H1 (cell line): ENCODE measurements at regions not wholly inside any gene's neighbourhood (a gene's known extent, or its start where the extent isn't known, plus 50 kb on each side); places are given as distances from the start of the nearest gene placed in this dataset.

Experiments used
- CTCF ChIA-PET: fragments of 300-600 bp; sonication (Branson Sonifier 250); formaldehyde crosslinking; loops from one replicate; lab custom pipeline; 2021; ENCODE audit not compliant: partially characterized antibody; lab: Charles Lee
- POLR2A ChIA-PET: fragments of 300-600 bp; sonication (Branson Sonifier 250); formaldehyde crosslinking; loops from one replicate; lab custom pipeline; 2021; ENCODE audit warnings: inconsistent platforms; ENCODE audit not compliant: partially characterized antibody; lab: Charles Lee
- DNase-seq, 2 experiments: peaks; one replicate each; pipeline versions ENCODE4 v3.0.0 to v3.0.0-alpha.2; 2010 to 2022; ENCODE audit warnings: low spot score in 2 of 2, low read depth in 1 of 2, mixed read lengths in 1 of 2
- FAIRE-seq: peaks from 2 replicates; lab custom pipeline; 2011; peaks lifted over from hg19 to GRCh38; lab: Jason Lieb, UNC
- H2AFZ ChIP-seq: 2 replicates; pipeline ENCODE4 v1.8.1; 2012; ENCODE audit warnings: low read length, inconsistent platforms
- H2AK5ac ChIP-seq: 2 replicates; pipeline ENCODE4 v1.6.1; 2013; ENCODE audit warnings: low read depth, low read length
- H2BK120ac ChIP-seq: replicated peaks from 2 replicates; pipeline ENCODE3; 2013; ENCODE audit warnings: low read depth, low read length, inconsistent platforms
- H2BK12ac ChIP-seq: 2 replicates; pipeline ENCODE4 v1.6.1; 2013; ENCODE audit warnings: low read depth, low read length
- H2BK15ac ChIP-seq: 2 replicates; pipeline ENCODE4 v1.6.1; 2013; ENCODE audit warnings: low read length
- H2BK20ac ChIP-seq: 2 replicates; pipeline ENCODE4 v1.6.1; 2013; ENCODE audit warnings: low read length
- H2BK5ac ChIP-seq: 2 replicates; pipeline ENCODE4 v1.6.1; 2013; ENCODE audit warnings: low read depth, low read length
- H3K14ac ChIP-seq: 2 replicates; pipeline ENCODE4 v1.6.1; 2013; ENCODE audit warnings: inconsistent platforms; ENCODE audit not compliant: insufficient read length
- H3K18ac ChIP-seq: 2 replicates; pipeline ENCODE4 v1.6.1; 2013; ENCODE audit warnings: low read length; ENCODE audit errors: extremely low read depth
- H3K23ac ChIP-seq: 2 replicates; pipeline ENCODE4 v1.6.1; 2013; ENCODE audit warnings: inconsistent platforms; ENCODE audit not compliant: insufficient read length
- H3K23me2 ChIP-seq: 2 replicates; pipeline ENCODE4 v1.6.1; 2013; ENCODE audit warnings: low read depth, low read length
- H3K27ac ChIP-seq: 2 replicates; pipeline ENCODE4 v1.6.1; 2011; ENCODE audit warnings: low read depth, low read length, inconsistent platforms
- H3K27me3 ChIP-seq, 4 experiments: replicated peaks in 1 of 4; 1 replicate in 1 of 4; 2 replicates in 3 of 4; pipeline versions ENCODE4 v1.6.1 to v1.8.1; 2011 to 2013; ENCODE audit warnings: low read length in 3 of 4, mild to moderate bottlenecking in 3 of 4, inconsistent platforms in 2 of 4, mixed read lengths in 2 of 4, moderate library complexity in 1 of 4; ENCODE audit not compliant: control insufficient read depth in 3 of 4, insufficient read depth in 3 of 4; ENCODE audit errors: extremely low read depth in 1 of 4
- H3K36me3 ChIP-seq, 4 experiments: 2 replicates each; pipeline versions ENCODE4 v1.6.1 to v1.8.1; 2011 to 2013; ENCODE audit warnings: mild to moderate bottlenecking in 4 of 4, low read length in 3 of 4, moderate library complexity in 2 of 4, control low read depth in 1 of 4, inconsistent platforms in 1 of 4; ENCODE audit not compliant: insufficient read depth in 4 of 4, control insufficient read depth in 2 of 4
- H3K4ac ChIP-seq: replicated peaks from 2 replicates; pipeline ENCODE3; 2013; ENCODE audit warnings: low read length, low read depth, mixed read lengths, inconsistent platforms; ENCODE audit not compliant: insufficient read length
- H3K4me1 ChIP-seq, 4 experiments: replicated peaks in 1 of 4; 1 replicate in 1 of 4; 2 replicates in 3 of 4; pipeline versions ENCODE4 v1.6.1 to v1.8.1; 2011 to 2013; ENCODE audit warnings: low read length in 3 of 4, inconsistent platforms in 2 of 4, mixed read lengths in 1 of 4; ENCODE audit not compliant: insufficient read depth in 4 of 4, control insufficient read depth in 3 of 4
- H3K4me2 ChIP-seq, 2 experiments: 2 replicates each; pipeline versions ENCODE4 v1.6.1 to v1.8.1; 2011 to 2013; ENCODE audit warnings: low read depth in 2 of 2, low read length in 2 of 2, control low read depth in 1 of 2, inconsistent platforms in 1 of 2, mild to moderate bottlenecking in 1 of 2; ENCODE audit not compliant: insufficient read depth in 1 of 2
- H3K4me3 ChIP-seq, 4 experiments: fragments of 200-600, 300-600 bp in 1 of 4; sonication (generic), shearing (Covaris generic), sonication (Bioruptor Twin) in 1 of 4; 2 replicates each; pipeline versions ENCODE4 v1.5.1 to v1.8.1; 2011 to 2016; ENCODE audit warnings: low read length in 4 of 4, low read depth in 3 of 4, control low read depth in 2 of 4, inconsistent platforms in 2 of 4, mild to moderate bottlenecking in 2 of 4, mixed read lengths in 1 of 4, moderate library complexity in 1 of 4; ENCODE audit not compliant: insufficient read depth in 2 of 4; ENCODE audit errors: extremely low read depth in 1 of 4
- H3K56ac ChIP-seq: replicated peaks from 2 replicates; pipeline ENCODE3; 2013; ENCODE audit warnings: low read depth, mild to moderate bottlenecking, mixed read lengths, low read length, inconsistent platforms; ENCODE audit not compliant: insufficient read length
- H3K79me1 ChIP-seq: 2 replicates; pipeline ENCODE4 v1.6.1; 2013; ENCODE audit warnings: low read depth, low read length, control low read depth
- H3K79me2 ChIP-seq, 2 experiments: 2 replicates each; pipeline versions ENCODE4 v1.6.1 to v1.8.1; 2012 to 2013; ENCODE audit warnings: low read length in 2 of 2, mild to moderate bottlenecking in 2 of 2, inconsistent platforms in 1 of 2; ENCODE audit not compliant: insufficient read depth in 2 of 2, control insufficient read depth in 1 of 2
- H3K9ac ChIP-seq, 4 experiments: replicated peaks in 1 of 4; 1 replicate in 1 of 4; 2 replicates in 3 of 4; pipeline versions ENCODE4 v1.6.1 to v1.8.1; 2011 to 2013; ENCODE audit warnings: low read depth in 3 of 4, low read length in 3 of 4, control low read depth in 2 of 4, mild to moderate bottlenecking in 2 of 4, moderate library complexity in 2 of 4, inconsistent platforms in 1 of 4; ENCODE audit errors: extremely low read depth in 1 of 4
- H3K9me3 ChIP-seq, 2 experiments: 2 replicates each; pipeline versions ENCODE4 v1.6.1 to v1.8.1; 2012 to 2013; ENCODE audit warnings: mild to moderate bottlenecking in 2 of 2, moderate library complexity in 2 of 2, control low read depth in 1 of 2, inconsistent platforms in 1 of 2, low read depth in 1 of 2, low read length in 1 of 2, mixed read lengths in 1 of 2; ENCODE audit not compliant: insufficient read depth in 2 of 2
- H4K20me1 ChIP-seq, 2 experiments: replicated peaks in 1 of 2; 2 replicates each; pipeline versions ENCODE3 to v1.8.1; 2011 to 2013; ENCODE audit warnings: inconsistent platforms in 2 of 2, low read length in 2 of 2, mild to moderate bottlenecking in 1 of 2; ENCODE audit not compliant: insufficient read depth in 2 of 2, control insufficient read depth in 1 of 2
- H4K5ac ChIP-seq: 2 replicates; pipeline ENCODE4 v1.6.1; 2013; ENCODE audit warnings: low read length, low read depth, mixed read lengths, inconsistent platforms; ENCODE audit not compliant: insufficient read length
- H4K8ac ChIP-seq: 2 replicates; pipeline ENCODE4 v1.8.0; 2013; ENCODE audit warnings: mild to moderate bottlenecking, moderate library complexity, low read length, inconsistent platforms; ENCODE audit not compliant: insufficient read depth; ENCODE audit errors: extremely low read depth
- H4K91ac ChIP-seq: replicated peaks from 2 replicates; pipeline ENCODE3; 2013; ENCODE audit warnings: low read length, mixed read lengths, inconsistent platforms; ENCODE audit not compliant: insufficient read length
- ATF2 ChIP-seq: IDR thresholded peaks from 2 replicates; pipeline ENCODE4 v1.6.1; 2012; ENCODE audit warnings: low read length, inconsistent platforms
- E2F6 ChIP-seq: IDR thresholded peaks from 2 replicates; pipeline ENCODE4 v1.6.1; 2012; ENCODE audit warnings: inconsistent platforms
- FOSL1 ChIP-seq: IDR thresholded peaks from 2 replicates; pipeline ENCODE4 v1.6.1; 2011; ENCODE audit warnings: mild to moderate bottlenecking, low read depth, low read length, moderate library complexity; ENCODE audit not compliant: insufficient read depth
- SAP30 ChIP-seq: fragments of 300-600 bp; sonication (generic); IDR thresholded peaks from 2 replicates; pipeline ENCODE4 v1.7.1; 2012; ENCODE audit warnings: low read length, moderate library complexity, mild to moderate bottlenecking, inconsistent platforms; ENCODE audit not compliant: insufficient read depth, insufficient replicate concordance
- TAF7 ChIP-seq: optimal IDR thresholded peaks from 2 replicates; pipeline ENCODE3; 2011; ENCODE audit warnings: low read depth, mild to moderate bottlenecking, inconsistent platforms, low read length, moderate library complexity, borderline replicate concordance
- YY1 ChIP-seq: IDR thresholded peaks from 2 replicates; pipeline ENCODE4 v1.6.1; 2011; ENCODE audit warnings: low read depth, mild to moderate bottlenecking, low read length
- WGBS, 2 experiments: shearing (Covaris generic) in 1 of 2; methylation state at CpG; one replicate each; pipeline versions ENCODE4 v1.1.6 to v1.1.7; 2013 to 2015; ENCODE audit warnings: low lambda C conversion rate in 2 of 2, mixed read lengths in 2 of 2, inconsistent platforms in 1 of 2, low coverage in 1 of 2, missing lambda C conversion rate in 1 of 2; ENCODE audit not compliant: insufficient replicate concordance in 2 of 2, insufficient coverage in 1 of 2, insufficient read length in 1 of 2; ENCODE audit errors: extremely low coverage in 1 of 2, missing lambda C conversion rate in 1 of 2; 5-methylcytosine and 5-hydroxymethylcytosine counted together

- no peaks in the 10 kb centered on the region for H3K79me2 ChIP-seq
- H3K4me1 ChIP-seq, result no peaks in the 10 kb centered on the region
- no peak overlapping the region for H3K4ac ChIP-seq
- no peak overlapping the region for H2BK20ac ChIP-seq
- no peaks in the 10 kb centered on the region for H4K20me1 ChIP-seq
- H2AFZ ChIP-seq, result peak overlapping the region; percentile 87; the same call in 1 of the 2 replicates
- no peak overlapping the region for H4K91ac ChIP-seq
- no peak overlapping the region for H3K18ac ChIP-seq
- H2BK5ac ChIP-seq, result no peak overlapping the region
- H3K27me3 ChIP-seq, result no peaks in the 10 kb centered on the region
- no peak overlapping the region for H3K4me3 ChIP-seq
- POLR2A ChIA-PET, result no interaction called here
- H2BK12ac ChIP-seq, result no peak overlapping the region
- no peak overlapping the region for H3K4me2 ChIP-seq
- H3K23ac ChIP-seq, result no peak overlapping the region
- H2BK120ac ChIP-seq, result no peak overlapping the region
- H3K9ac ChIP-seq, result no peak overlapping the region
- H3K36me3 ChIP-seq, result no peaks in the 10 kb centered on the region
- no peak overlapping the region for H2AK5ac ChIP-seq
- H3K27ac ChIP-seq, result no peak overlapping the region
- CTCF ChIA-PET, result interaction anchor here (0.5 to 2.2 kb wide), 108 partner anchors 8 to 1593 kb away, joined by 3 to 28 read pairs (median 4); no protein-coding TSS in a partner anchor
- no peak overlapping the region for H4K5ac ChIP-seq
- no peaks in the 10 kb centered on the region for H3K23me2 ChIP-seq
- no peak overlapping the region for H3K14ac ChIP-seq
- no peak overlapping the region for H4K8ac ChIP-seq
- WGBS, 2 experiments, result 57% methylated on average over 13 of the region's 13 CpGs; no CpG with 5 or more reads in 1 of the 2 experiments
- H3K9me3 ChIP-seq, result no peaks in the 10 kb centered on the region
- H3K79me1 ChIP-seq, result no peaks in the 10 kb centered on the region
- DNase-seq (peak; percentile 61 to 87), FAIRE-seq (peak; percentile 93)
- H2BK15ac ChIP-seq, result no peak overlapping the region
- no peak overlapping the region for H3K56ac ChIP-seq
- TF ChIP-seq E2F6 (no peak), SAP30 (no peak), FOSL1 (no peak), YY1 (peak; percentile 93), TAF7 (peak; percentile 39), ATF2 (no peak)
These were observed 402.9 kb upstream of the SLC14A2 start for GRCh38 chr18:45212181-45213039.
